ENCODE measurements at regions not wholly inside any gene's neighbourhood (a gene's known extent, or its start where the extent isn't known, plus 50 kb on each side); places are given as distances from the start of the nearest gene placed in this dataset.

DNA sequence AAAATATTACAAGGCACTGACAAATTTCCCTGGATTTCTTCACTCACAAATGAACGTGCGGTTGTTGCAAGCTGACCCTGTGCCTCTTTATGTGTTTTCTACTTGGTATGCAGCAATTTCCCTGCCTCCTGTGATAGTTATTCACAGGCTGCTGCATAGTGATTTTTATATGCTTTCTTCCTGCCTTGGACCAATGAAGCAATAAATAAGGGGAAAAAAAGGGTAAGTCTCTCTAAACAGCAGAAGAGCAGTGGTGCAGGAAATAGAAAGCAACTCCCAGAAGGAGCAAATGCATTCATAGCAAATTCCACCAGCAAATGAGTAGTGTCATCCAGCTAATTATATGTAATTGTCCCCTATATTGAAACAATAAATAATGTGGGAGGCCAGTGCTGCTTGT, 737.9 kb downstream of the GALC start:
- TF ChIP-seq FOXP2 (optimal IDR thresholded peaks at IDR 0.05; ENCODE audit: borderline replicate concordance, extremely low read depth, extremely low read length, insufficient read depth) (no peak), POLR2AphosphoS5 (IDR thresholded peaks at IDR 0.05; ENCODE audit: low read depth, low read length) (no peak), TAF1 (IDR thresholded peaks at IDR 0.05; ENCODE audit: borderline replicate concordance, insufficient read depth, low read length) (no peak), SIN3A (IDR thresholded peaks at IDR 0.05; ENCODE audit: borderline replicate concordance, insufficient read depth, low read length) (no peak)
- TF ChIP-seq, protein P1, sequence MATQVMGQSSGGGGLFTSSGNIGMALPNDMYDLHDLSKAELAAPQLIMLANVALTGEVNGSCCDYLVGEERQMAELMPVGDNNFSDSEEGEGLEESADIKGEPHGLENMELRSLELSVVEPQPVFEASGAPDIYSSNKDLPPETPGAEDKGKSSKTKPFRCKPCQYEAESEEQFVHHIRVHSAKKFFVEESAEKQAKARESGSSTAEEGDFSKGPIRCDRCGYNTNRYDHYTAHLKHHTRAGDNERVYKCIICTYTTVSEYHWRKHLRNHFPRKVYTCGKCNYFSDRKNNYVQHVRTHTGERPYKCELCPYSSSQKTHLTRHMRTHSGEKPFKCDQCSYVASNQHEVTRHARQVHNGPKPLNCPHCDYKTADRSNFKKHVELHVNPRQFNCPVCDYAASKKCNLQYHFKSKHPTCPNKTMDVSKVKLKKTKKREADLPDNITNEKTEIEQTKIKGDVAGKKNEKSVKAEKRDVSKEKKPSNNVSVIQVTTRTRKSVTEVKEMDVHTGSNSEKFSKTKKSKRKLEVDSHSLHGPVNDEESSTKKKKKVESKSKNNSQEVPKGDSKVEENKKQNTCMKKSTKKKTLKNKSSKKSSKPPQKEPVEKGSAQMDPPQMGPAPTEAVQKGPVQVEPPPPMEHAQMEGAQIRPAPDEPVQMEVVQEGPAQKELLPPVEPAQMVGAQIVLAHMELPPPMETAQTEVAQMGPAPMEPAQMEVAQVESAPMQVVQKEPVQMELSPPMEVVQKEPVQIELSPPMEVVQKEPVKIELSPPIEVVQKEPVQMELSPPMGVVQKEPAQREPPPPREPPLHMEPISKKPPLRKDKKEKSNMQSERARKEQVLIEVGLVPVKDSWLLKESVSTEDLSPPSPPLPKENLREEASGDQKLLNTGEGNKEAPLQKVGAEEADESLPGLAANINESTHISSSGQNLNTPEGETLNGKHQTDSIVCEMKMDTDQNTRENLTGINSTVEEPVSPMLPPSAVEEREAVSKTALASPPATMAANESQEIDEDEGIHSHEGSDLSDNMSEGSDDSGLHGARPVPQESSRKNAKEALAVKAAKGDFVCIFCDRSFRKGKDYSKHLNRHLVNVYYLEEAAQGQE (IDR thresholded peaks at IDR 0.05; ENCODE audit: insufficient read depth in 1 of 2, low read depth in 2 of 2, low read length in 2 of 2): no peak

DNA sequence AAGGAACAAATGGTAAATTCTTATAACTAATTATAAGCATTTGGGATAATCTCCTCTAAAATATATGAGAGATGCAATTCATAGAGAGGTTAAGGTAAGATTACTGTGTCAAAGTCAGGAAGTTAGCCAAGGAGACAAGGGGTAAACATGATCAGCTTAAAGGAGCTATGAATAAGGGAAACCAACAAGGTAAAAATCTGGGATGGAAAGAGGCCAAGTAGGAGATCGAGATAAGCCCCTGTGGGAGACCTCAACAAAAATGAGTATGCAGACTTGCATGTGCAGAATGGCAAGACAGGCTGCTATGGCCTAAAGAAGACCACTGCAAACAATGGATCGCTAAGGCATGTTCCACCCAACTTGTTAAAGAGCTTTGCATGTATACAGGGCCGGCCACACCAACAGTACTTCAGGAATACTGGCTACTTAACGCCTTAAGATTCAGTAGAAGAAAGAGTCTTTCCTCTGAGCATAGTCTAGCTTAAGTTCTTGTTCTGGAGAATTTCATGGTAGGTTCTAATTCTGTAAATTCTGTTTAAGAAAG, 738.6 kb downstream of the GALC start:
- TF ChIP-seq POLR2AphosphoS5 (IDR thresholded peaks at IDR 0.05; ENCODE audit: low read depth, low read length) (no peak), FOXP2 (optimal IDR thresholded peaks at IDR 0.05; ENCODE audit: borderline replicate concordance, extremely low read depth, extremely low read length, insufficient read depth) (no peak), SIN3A (IDR thresholded peaks at IDR 0.05; ENCODE audit: borderline replicate concordance, insufficient read depth, low read length) (no peak)
- TF ChIP-seq, protein P1 (IDR thresholded peaks at IDR 0.05; ENCODE audit: insufficient read depth in 1 of 2, low read depth in 2 of 2, low read length in 2 of 2): no peak

DNA sequence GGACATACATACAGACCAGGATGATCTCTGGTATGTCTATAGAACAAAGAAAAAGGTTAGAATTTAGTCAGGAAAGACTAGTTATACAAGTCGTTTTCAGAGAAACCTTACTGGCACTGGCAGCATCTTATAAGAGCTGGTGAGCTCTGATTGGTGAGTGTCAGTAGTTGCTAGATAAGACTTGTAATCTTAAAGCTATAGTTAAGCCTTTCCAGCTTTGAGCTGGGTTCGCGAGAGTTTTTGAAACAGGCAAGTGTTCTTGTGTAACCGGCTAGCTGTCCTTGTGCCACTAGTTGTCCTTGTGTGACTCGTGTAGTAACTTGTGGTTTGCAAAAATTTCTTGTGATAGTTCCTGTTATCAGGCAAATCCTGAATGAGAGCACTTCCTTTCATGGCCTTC, 740.9 kb downstream of the GALC start:
- TF ChIP-seq, protein P1 (IDR thresholded peaks at IDR 0.05; ENCODE audit: insufficient read depth in 1 of 2, low read depth in 2 of 2, low read length in 2 of 2): no peak
- no peak for TF ChIP-seq POLR2AphosphoS5 (IDR thresholded peaks at IDR 0.05; ENCODE audit: low read depth, low read length)
- TF ChIP-seq SIN3A (IDR thresholded peaks at IDR 0.05; ENCODE audit: borderline replicate concordance, insufficient read depth, low read length): no peak
- no peak for TF ChIP-seq TAF1 (IDR thresholded peaks at IDR 0.05; ENCODE audit: borderline replicate concordance, insufficient read depth, low read length)
- no peak for TF ChIP-seq FOXP2 (optimal IDR thresholded peaks at IDR 0.05; ENCODE audit: borderline replicate concordance, extremely low read depth, extremely low read length, insufficient read depth)

DNA sequence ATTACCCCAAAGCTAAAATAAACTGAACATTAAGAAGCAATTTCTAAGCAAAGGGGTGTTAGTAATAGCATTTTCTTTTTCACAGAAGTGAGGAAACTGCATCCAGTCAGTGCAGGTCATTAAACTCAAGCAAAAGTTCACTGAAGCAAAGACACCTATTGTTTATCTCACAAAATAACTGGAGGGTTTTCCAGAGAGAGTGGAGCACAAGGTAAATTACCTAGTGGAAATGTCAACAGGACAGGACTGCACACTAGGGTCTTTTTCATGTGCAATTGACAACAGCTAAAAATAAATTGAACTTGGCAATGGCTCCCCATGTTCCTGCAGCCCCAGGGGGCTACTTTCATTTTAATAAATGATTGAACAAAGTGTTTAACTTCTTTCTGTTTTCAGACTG, 742.0 kb downstream of the GALC start:
- TF ChIP-seq SIN3A (IDR thresholded peaks at IDR 0.05; ENCODE audit: borderline replicate concordance, insufficient read depth, low read length): no peak
- TF ChIP-seq POLR2AphosphoS5 (IDR thresholded peaks at IDR 0.05; ENCODE audit: low read depth, low read length): no peak
- TF ChIP-seq FOXP2 (optimal IDR thresholded peaks at IDR 0.05; ENCODE audit: borderline replicate concordance, extremely low read depth, extremely low read length, insufficient read depth): no peak
- TF ChIP-seq, protein P1 (IDR thresholded peaks at IDR 0.05; ENCODE audit: insufficient read depth in 1 of 2, low read depth in 2 of 2, low read length in 2 of 2): no peak
- no peak for TF ChIP-seq TAF1 (IDR thresholded peaks at IDR 0.05; ENCODE audit: borderline replicate concordance, insufficient read depth, low read length)

Data from PFSK-1 (cell line).